Stimulated activated CD4-positive, alpha-beta T cell treated with anti-CD3 and anti-CD28 coated beads, Interleukin-4, amount 100 ng/mL, for 24 hours (primary cell): ENCODE measurements at regions not wholly inside any gene's neighbourhood (a gene's known extent, or its start where the extent isn't known, plus 50 kb on each side); places are given as distances from the start of the nearest gene placed in this dataset.

Experiments used
- DNase-seq: peaks from one replicate; pipeline ENCODE4 v3.0.0-alpha.2; 2020

- DNase-seq, result no peak
Measured at GRCh38 chr2:156784020-156784701, 348.0 kb downstream of the GPD2 start.

- no peak for DNase-seq
Measured at GRCh38 chr2:156787517-156787916, 351.3 kb downstream of the GPD2 start.

DNA sequence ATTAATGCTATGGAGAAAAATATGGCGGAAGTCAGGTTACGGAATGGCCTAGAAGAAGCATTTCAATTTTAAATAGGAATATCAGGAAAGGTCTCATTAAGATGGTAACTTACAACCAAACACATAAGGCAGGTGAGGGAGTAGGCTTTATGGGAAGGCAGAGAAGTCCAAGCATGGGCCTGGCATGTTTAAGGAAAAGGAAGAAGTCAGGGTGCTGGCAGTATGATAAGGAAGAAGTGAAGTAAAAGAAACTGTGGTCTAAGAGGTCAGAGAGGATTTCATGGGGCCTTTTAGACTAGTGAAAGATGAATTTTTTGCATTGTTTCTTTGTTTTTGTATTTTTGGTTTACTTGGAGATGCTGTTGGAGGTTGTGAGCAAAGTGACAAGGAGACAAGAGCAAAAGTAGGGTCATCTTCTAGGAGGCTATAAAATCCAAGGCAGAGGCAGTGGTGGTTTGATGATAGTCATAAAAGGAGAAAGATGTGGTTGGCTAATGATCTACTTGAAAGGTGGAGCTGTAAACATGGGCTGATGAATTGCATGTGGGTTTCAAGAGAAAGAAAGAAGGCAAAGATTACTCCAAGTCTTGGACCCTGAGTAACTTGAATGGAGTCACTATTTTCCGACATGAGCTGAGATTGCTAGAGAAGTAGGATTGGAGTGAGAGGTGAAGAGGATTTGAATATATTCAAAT lies 354.3 kb downstream of the GPD2 start:
- no peak for DNase-seq

GRCh38 chr2:156792242-156792840 lies 356.2 kb downstream of the GPD2 start:
- no peak for DNase-seq

DNA sequence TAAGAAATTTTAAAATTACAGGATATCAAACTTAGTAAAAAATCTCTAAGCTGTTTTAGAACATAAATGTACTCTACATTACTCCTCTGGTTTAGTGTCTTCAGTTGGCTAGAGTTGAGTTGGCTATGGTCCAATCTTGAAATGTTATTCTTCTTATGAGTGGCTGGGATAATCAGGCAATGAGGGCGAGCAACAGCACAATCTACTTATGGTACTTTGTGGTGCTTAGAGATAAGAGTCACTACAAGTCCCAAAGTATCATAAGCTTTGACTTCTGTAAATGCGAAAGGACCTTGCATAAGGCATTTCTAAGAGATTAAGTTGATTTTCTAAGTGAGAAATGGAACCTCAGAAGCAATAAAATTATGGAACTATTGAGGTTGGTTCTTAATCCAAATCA lies 361.7 kb downstream of the GPD2 start:
- no peak for DNase-seq

GRCh38 chr2:156800065-156800653 lies 364.0 kb downstream of the GPD2 start:
- no peak for DNase-seq

GRCh38 chr2:156800781-156801361 lies 364.7 kb downstream of the GPD2 start:
- DNase-seq, result no peak

DNA sequence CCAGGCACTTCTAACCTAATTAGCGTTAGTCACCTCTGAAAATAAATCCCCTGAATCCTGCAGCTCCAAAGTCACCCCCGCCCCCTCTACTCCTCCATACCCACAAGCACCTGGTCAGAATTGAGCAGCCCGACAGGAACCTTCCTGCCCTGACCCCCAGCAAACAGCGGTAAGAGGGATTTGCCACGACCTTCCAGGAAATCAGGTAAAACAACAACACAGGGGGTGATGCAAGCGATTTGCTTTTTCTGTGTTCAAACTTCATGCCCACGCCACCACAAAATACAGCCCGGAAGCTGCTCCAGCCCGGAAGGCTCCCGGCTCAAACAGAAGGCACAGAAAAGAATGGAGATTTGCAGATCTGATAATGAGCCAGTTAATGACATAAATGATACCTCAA lies 367.1 kb downstream of the GPD2 start:
- no peak for DNase-seq

GRCh38 chr2:156803967-156804366 lies 367.8 kb downstream of the GPD2 start:
- no peak for DNase-seq

- no peak for DNase-seq
Measured at GRCh38 chr2:156810094-156810493, 373.9 kb downstream of the GPD2 start.

GRCh38 chr2:156812496-156812895 lies 376.3 kb downstream of the GPD2 start:
- DNase-seq, result no peak

DNA sequence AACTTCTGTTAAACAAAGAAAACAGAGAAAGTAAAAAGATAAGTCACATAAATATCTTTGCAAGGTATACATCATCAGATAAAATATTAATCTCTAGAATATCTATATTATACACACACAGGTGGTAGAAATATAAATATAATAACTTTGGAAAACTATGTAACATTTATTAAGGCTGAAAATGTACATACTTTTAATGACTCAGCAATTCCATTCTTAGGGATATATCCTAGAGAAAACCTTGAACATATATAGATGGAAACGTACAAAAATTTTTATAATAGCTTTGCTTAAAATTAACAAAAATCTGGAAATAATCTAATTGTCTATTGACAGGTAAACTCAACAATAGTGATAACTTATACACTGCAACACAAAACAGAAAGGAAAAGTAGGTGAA lies 381.3 kb downstream of the GPD2 start:
- DNase-seq, result no peak

- DNase-seq, result no peak
Measured at GRCh38 chr2:156818221-156818620, 382.0 kb downstream of the GPD2 start.

- no peak for DNase-seq
Measured at GRCh38 chr2:156818944-156819343, 382.8 kb downstream of the GPD2 start.

DNA sequence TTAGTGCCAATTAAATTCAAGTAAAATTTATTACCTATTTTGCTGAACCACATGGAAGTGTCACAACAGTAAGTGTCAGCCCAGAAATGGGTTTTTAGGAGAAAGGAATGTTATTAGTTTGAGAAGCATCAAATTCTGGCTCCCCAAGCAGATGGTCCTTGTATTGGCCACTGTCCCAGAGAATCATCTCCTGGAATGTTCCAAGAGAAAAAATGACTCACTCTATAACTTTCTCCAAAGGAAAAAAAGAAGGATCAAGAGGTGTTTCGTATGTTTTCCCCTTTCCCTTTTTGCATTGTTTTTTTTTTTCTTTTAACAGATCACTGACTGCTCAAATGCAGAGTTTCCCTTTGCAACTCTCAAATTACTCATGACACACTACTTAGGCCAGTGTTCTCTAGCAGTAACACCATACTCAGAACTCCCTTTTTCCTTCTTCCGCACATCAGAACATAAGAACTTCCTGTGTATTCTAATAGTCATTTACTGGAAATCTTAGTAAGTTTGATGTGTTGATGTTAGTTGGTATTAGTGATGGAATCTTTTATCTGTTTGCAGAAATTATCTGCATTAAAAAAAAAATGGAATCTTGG lies 390.3 kb downstream of the GPD2 start:
- no peak for DNase-seq

GRCh38 chr2:156834431-156834830 lies 398.3 kb downstream of the GPD2 start:
- DNase-seq, result no peak

DNA sequence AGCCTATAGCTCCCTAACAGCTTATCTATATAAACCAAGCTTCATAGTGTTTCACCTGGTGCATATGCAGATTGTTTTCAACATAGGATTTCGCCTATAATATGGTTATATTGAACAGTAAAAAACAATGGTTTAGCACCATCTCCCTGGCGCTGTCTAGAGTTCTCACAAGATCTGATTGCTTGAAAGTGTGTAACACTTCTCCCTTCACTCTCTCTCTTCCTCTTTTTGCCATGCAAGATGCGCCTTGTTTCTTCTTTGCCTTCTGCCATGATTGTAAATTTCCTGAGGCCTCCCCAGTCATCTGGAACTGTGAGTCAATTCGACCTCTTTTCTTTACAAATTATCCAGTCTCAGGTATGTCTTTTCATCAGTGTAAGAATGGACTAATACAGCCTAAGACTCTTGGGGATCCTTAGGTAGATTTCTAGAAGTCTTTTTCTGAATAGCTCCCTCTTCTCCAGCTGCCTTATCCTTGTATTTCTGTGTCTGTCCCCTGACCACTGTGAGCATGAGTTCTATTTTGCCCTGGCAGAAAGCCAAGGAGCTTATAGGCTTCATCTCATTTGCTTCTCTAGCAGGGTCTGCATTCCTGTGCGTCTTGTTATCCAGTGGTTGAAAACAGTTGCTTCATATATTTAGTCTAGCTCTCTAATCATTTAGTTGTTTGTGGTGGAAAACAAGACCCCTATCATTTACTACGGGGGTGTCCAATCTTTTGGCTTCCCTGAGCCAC lies 401.6 kb downstream of the GPD2 start:
- no peak for DNase-seq

DNA sequence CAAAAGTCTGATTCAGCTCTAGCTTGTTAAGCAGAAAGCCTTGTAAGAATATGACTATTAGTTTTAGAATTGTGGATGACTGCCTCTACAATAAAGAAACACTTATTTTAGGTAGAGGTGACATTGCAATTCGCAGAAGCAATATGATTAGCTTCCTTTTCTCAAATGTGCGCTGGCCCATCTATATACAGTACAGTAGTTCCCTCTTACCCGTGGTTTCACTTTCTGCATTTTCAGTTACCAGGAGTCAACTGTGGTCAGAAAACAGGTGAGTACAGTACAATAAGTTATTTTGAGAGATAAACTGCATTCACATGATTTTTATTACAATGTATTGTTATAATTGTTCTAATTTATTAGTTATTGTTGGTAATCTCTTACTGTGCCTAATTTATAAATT lies 405.1 kb downstream of the GPD2 start:
- DNase-seq, result no peak

DNA sequence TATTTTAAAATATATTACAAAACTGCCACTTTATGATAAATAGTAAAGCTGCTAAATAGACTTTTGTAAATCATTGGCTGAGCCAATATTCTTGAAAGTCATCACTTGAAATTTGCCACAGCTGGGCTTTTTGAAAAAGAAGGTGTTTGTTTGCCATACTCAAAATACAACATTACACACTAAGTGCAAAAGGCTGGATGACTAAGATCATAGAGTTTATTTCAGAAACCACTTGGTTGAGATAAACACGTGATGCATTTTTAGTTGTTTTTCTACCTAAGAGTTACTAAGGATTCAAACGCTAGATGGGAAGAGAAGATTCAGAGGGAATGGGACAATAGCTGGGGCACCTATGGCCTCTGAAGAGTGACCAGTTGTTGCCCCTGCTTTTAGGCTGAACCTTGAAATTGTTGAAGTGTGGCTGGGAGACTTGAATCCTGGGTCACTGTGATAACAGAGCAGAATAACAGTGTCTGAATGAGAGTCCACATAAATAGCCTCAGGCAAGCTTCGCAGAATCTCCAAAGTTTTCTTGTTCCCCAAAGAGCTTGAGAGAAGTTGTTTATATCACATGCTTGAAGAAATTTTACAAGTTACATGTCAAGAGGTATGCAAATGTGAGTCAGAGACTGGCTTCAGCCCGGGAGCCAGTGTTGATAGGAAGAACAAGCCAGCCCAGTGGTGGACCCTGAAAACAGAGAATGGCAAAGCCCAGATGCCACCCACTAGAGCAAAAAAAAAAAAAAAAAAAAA lies 409.8 kb downstream of the GPD2 start:
- DNase-seq, result no peak

DNA sequence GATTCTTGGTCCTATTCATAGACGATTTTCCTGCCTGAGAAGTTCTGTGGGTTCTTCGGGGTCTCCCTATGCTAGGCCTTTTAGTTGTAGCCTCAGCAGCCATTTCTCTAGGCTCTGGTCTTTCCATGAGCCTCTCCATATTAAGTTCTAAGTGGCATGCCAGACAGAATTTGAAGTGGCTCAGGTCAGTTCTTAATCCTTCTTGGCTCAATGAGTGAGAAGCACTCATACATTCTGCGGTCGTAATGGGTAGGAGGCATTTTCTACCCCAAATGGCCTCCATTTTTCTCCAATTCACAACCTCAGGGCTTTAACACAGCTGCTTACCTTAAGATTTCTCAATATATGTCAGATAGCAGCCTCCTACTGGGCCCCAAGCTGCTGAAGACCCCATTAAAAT lies 405.3 kb upstream of the GALNT5 start:
- DNase-seq, result no peak

DNA sequence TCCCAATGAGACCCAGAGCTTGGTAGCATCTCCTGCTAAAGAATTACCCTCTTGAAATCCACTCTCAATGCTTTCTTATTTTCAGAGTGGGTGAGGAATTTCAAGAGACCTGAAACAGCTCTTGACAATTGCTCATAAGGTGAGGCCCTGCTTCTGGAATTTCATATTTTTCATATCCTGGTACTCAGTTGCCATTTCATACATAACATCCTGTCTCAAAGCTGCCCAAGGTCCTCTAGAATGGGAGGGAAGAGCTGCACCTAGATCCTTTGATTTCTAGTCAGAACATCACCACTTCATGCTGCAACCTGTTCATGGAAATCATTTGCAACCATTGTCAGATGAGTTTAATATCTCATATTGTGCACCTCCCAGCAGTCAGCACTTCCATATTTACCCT lies 404.8 kb upstream of the GALNT5 start:
- no peak for DNase-seq

DNA sequence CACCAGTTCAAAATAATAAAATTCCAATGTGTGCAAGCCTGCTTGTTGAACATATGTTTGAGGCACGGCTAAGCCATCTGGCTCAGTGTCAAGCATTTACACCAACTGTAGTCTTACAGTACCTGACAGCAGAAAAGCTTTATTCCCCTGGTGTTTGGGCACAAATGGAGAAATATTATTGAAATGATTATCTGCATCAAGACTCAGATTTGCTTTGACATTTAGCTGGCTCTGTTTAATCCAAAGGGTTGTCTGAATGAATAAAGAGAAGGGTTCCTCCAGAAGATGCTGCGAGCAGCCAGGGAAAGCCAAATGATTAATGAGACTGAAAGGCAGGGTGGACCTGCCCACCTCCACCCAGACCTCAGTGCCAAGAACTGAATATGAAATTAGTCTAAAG lies 393.2 kb upstream of the GALNT5 start:
- no peak for DNase-seq
